ENCODE measurements at regions not wholly inside any gene's neighbourhood (a gene's known extent, or its start where the extent isn't known, plus 50 kb on each side); places are given as distances from the start of the nearest gene placed in this dataset.

DNA sequence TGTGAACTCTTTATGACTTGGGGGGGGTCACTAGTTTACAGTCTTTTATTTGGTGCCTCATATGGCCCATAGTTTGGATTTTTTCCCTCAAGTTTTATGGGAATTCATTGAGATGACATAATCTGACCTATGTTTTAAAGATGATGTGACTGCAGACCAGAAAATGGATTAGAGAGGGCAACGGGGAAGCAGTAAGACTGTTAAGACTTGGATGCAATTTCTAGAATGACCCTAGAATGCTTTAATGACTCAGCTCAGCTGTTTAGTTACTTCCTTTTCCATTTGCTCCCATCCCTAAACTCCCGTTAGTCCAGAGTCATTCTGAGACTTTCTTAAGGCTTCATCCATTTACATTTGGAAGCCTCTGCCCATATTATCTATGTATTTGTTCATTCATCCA is 59.9 kb upstream of the PDGFRA start:
- no peak for TF ChIP-seq EZH2 (IDR thresholded peaks at IDR 0.05; ENCODE audit: insufficient read depth, low read length)
- TF ChIP-seq, protein P1, sequence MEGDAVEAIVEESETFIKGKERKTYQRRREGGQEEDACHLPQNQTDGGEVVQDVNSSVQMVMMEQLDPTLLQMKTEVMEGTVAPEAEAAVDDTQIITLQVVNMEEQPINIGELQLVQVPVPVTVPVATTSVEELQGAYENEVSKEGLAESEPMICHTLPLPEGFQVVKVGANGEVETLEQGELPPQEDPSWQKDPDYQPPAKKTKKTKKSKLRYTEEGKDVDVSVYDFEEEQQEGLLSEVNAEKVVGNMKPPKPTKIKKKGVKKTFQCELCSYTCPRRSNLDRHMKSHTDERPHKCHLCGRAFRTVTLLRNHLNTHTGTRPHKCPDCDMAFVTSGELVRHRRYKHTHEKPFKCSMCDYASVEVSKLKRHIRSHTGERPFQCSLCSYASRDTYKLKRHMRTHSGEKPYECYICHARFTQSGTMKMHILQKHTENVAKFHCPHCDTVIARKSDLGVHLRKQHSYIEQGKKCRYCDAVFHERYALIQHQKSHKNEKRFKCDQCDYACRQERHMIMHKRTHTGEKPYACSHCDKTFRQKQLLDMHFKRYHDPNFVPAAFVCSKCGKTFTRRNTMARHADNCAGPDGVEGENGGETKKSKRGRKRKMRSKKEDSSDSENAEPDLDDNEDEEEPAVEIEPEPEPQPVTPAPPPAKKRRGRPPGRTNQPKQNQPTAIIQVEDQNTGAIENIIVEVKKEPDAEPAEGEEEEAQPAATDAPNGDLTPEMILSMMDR (IDR thresholded peaks at IDR 0.05; ENCODE audit: insufficient read depth, low read depth, low read length): no peak
